Cardiac muscle cell (in vitro differentiated cells and primary cell): ENCODE measurements at regions not wholly inside any gene's neighbourhood (a gene's known extent, or its start where the extent isn't known, plus 50 kb on each side); places are given as distances from the start of the nearest gene placed in this dataset.

Source experiments
- DNase-seq, 2 donors: peaks; one replicate each; pipeline versions ENCODE4 v3.0.0 to v3.0.0-alpha.2; 2010 to 2017; ENCODE audit warnings: low read depth in 1 of 2, low spot score in 1 of 2
- H3K27ac ChIP-seq: fragments of 200-600 bp; sonication (generic); 2 replicates; pipeline ENCODE4 v1.5.1; 2016
- H3K27me3 ChIP-seq: fragments of 200-600 bp; sonication (generic); 2 replicates; pipeline ENCODE4 v1.6.0; 2016; ENCODE audit warnings: control low read depth
- H3K36me3 ChIP-seq: fragments of 200-600 bp; sonication (generic); 2 replicates; pipeline ENCODE4 v1.5.1; 2016; ENCODE audit warnings: control low read depth
- H3K4me1 ChIP-seq: fragments of 200-600 bp; sonication (generic); 2 replicates; pipeline ENCODE4 v1.8.1; 2017; ENCODE audit warnings: low read depth, mild to moderate bottlenecking, mixed run types
- H3K4me3 ChIP-seq: fragments of 200-600 bp; sonication (generic); 2 replicates; pipeline ENCODE4 v1.5.1; 2016; ENCODE audit warnings: mild to moderate bottlenecking
- H3K9me3 ChIP-seq: fragments of 200-600 bp; sonication (generic); 2 replicates; pipeline ENCODE4 v1.5.1; 2017; ENCODE audit warnings: low read depth, mild to moderate bottlenecking, control low read depth
- TF ChIP-seq, protein P1 (sequence below): IDR thresholded peaks from 2 replicates; pipeline ENCODE4 v1.5.1; 2012; ENCODE audit warnings: low read depth, mild to moderate bottlenecking, low read length

DNA sequence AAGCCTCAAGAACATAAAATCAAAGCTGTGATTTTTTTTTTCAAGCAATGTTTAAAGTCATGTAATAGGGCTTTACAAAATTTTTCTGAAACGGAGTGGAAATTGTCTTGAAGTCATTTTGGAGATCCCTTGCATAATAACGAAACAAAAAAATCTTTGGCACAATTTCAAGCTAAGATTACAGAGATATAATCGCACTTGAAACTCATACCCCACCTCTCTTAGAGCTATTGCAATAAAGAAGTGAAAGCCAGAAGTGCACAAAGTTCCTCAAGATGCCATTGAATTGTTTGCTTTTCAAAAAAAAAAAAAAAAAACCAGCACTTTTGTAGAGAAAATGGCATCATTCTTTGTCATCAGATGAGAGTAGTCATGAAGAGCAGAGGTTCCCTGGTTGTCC, 152.3 kb downstream of the PAX3 start:
- TF ChIP-seq, protein P1, sequence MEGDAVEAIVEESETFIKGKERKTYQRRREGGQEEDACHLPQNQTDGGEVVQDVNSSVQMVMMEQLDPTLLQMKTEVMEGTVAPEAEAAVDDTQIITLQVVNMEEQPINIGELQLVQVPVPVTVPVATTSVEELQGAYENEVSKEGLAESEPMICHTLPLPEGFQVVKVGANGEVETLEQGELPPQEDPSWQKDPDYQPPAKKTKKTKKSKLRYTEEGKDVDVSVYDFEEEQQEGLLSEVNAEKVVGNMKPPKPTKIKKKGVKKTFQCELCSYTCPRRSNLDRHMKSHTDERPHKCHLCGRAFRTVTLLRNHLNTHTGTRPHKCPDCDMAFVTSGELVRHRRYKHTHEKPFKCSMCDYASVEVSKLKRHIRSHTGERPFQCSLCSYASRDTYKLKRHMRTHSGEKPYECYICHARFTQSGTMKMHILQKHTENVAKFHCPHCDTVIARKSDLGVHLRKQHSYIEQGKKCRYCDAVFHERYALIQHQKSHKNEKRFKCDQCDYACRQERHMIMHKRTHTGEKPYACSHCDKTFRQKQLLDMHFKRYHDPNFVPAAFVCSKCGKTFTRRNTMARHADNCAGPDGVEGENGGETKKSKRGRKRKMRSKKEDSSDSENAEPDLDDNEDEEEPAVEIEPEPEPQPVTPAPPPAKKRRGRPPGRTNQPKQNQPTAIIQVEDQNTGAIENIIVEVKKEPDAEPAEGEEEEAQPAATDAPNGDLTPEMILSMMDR, result no peak
- Histone ChIP-seq H3K27me3 (no peaks in the 10 kb centered on the region), H3K9me3 (no peaks in the 10 kb centered on the region), H3K4me1 (no peaks in the 10 kb centered on the region), H3K4me3 (no peak overlapping the region), H3K27ac (no peak overlapping the region), H3K36me3 (no peaks in the 10 kb centered on the region)
- DNase-seq, result no peak

- no peaks in the 10 kb centered on the region for H3K27me3 ChIP-seq
- TF ChIP-seq, protein P1, result no peak
- no peak overlapping the region for H3K4me3 ChIP-seq
- H3K36me3 ChIP-seq, result no peaks in the 10 kb centered on the region
- no peaks in the 10 kb centered on the region for H3K9me3 ChIP-seq
- H3K27ac ChIP-seq, result no peak overlapping the region
- no peaks in the 10 kb centered on the region for H3K4me1 ChIP-seq
- DNase-seq, result no peak
Observed at GRCh38 chr2:222142027-222142426, 156.8 kb downstream of the PAX3 start.

DNA sequence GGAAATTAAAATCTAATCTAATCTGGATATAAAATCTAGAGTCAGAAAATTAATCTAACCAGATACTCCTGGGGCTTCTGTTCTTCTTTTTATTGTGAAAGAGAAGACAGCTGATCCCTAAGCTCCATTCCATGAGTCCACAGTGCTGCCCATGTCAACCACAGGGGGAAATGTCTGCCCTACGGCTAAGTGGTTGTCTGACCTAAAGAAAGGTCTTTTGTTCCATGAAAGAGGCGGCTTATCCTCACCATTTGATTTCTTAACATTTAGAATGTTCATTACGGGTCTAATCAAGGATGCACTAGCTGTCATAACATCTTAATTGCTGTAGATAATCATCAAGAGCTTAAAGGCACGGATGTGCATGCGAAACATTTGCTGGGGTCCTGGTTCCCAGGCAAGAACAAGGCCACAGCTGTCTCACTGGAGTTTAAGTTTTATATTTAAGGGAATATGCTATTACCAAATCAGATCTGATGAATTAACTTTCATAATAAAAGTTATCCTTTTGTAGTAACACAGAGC, 162.6 kb downstream of the PAX3 start:
- TF ChIP-seq, protein P1, result no peak
- H3K4me3 ChIP-seq, result no peak overlapping the region
- DNase-seq, result no peak
- no peaks in the 10 kb centered on the region for H3K27me3 ChIP-seq
- H3K36me3 ChIP-seq, result no peaks in the 10 kb centered on the region
- no peak overlapping the region for H3K27ac ChIP-seq
- H3K4me1 ChIP-seq, result no peaks in the 10 kb centered on the region
- no peaks in the 10 kb centered on the region for H3K9me3 ChIP-seq

GRCh38 chr2:222134654-222135053, 164.1 kb downstream of the PAX3 start:
- H3K36me3 ChIP-seq, result no peaks in the 10 kb centered on the region
- no peak overlapping the region for H3K27ac ChIP-seq
- H3K4me3 ChIP-seq, result no peak overlapping the region
- no peaks in the 10 kb centered on the region for H3K27me3 ChIP-seq
- H3K9me3 ChIP-seq, result no peaks in the 10 kb centered on the region
- TF ChIP-seq, protein P1, result no peak
- H3K4me1 ChIP-seq, result no peaks in the 10 kb centered on the region
- DNase-seq, result no peak

GRCh38 chr2:222133897-222134296, 164.9 kb downstream of the PAX3 start:
- H3K36me3 ChIP-seq, result no peaks in the 10 kb centered on the region
- H3K27ac ChIP-seq, result no peak overlapping the region
- no peaks in the 10 kb centered on the region for H3K9me3 ChIP-seq
- H3K4me1 ChIP-seq, result no peaks in the 10 kb centered on the region
- TF ChIP-seq, protein P1, result no peak
- no peak for DNase-seq
- H3K4me3 ChIP-seq, result no peak overlapping the region
- no peaks in the 10 kb centered on the region for H3K27me3 ChIP-seq

DNA sequence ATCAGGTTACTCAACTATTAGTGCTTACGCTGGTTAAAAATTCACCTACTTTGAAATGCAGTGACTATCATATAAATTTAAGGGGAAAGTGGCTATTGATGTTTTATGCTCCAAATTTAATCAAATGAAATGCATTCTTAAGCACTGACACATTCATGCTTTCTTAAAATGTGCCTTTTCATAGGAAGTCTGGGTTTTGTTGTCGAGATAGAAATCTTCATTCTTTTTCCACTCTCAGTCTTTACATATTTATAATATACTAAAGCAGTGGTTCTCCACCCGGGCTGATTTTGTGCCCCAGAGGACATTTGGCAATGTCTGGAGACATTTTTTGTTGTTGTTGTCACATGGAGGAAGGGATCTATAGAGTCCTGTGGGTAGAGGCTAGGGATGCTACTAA, 167.9 kb downstream of the PAX3 start:
- no peaks in the 10 kb centered on the region for H3K36me3 ChIP-seq
- H3K27ac ChIP-seq, result no peak overlapping the region
- no peaks in the 10 kb centered on the region for H3K27me3 ChIP-seq
- no peak overlapping the region for H3K4me3 ChIP-seq
- DNase-seq, result no peak
- no peaks in the 10 kb centered on the region for H3K4me1 ChIP-seq
- H3K9me3 ChIP-seq, result no peaks in the 10 kb centered on the region
- TF ChIP-seq, protein P1, result no peak
